SK-N-SH treated with all-trans-retinoic acid at 6 μM for 48 hours (cell line): ENCODE measurements at regions not wholly inside any gene's neighbourhood (a gene's known extent, or its start where the extent isn't known, plus 50 kb on each side); places are given as distances from the start of the nearest gene placed in this dataset.

ENCODE experiments used
- ATAC-seq: fragments of 200-7000 bp; cut with Tn5 transposase; 3 replicates; pipeline ENCODE4 v1.9.1; 2020; ENCODE audit warnings: mild to moderate bottlenecking, moderate library complexity
- ARNTL ChIP-seq: fragments of 450-650 bp; formaldehyde crosslinking; IDR thresholded peaks from 2 replicates; pipeline ENCODE4 v1.5.0; 2020; ENCODE audit warnings: low read depth, mild to moderate bottlenecking, moderate library complexity, borderline replicate concordance
- BACH2 ChIP-seq: fragments of 250-450 bp; sonication (Bioruptor Pico); IDR thresholded peaks from 2 replicates; pipeline ENCODE4 v1.9.0; 2021; ENCODE audit warnings: mild to moderate bottlenecking, borderline replicate concordance
- CSDC2 ChIP-seq: fragments of 250-450 bp; sonication (Bioruptor Pico); IDR thresholded peaks from 2 replicates; pipeline ENCODE4 v1.5.0; 2020; ENCODE audit warnings: mild to moderate bottlenecking, moderate library complexity
- ESRRG ChIP-seq: fragments of 250-450 bp; sonication (Bioruptor Pico); IDR thresholded peaks from 2 replicates; pipeline ENCODE4 v1.6.1; 2021; ENCODE audit warnings: mild to moderate bottlenecking
- GLIS3 ChIP-seq: fragments of 250-450 bp; sonication (Bioruptor Pico); IDR thresholded peaks from 2 replicates; pipeline ENCODE4 v1.5.0; 2020; ENCODE audit warnings: mild to moderate bottlenecking, moderate library complexity
- ISL1 ChIP-seq: fragments of 250-450 bp; sonication (Bioruptor Pico); IDR thresholded peaks from 2 replicates; pipeline ENCODE4 v2.1.2; 2022; ENCODE audit warnings: mild to moderate bottlenecking, moderate library complexity
- OSR1 ChIP-seq: fragments of 250-450 bp; sonication (Bioruptor Pico); IDR thresholded peaks from 2 replicates; pipeline ENCODE4 v1.8.0; 2022; ENCODE audit warnings: moderate library complexity, mild to moderate bottlenecking, inconsistent platforms
- PPARA ChIP-seq: fragments of 250-450 bp; sonication (Bioruptor Pico); IDR thresholded peaks from 2 replicates; pipeline ENCODE4 v1.5.0; 2020; ENCODE audit warnings: mild to moderate bottlenecking, borderline replicate concordance
- RARB ChIP-seq: fragments of 250-450 bp; sonication (Bioruptor Pico); IDR thresholded peaks from 2 replicates; pipeline ENCODE4 v1.8.0; 2021; ENCODE audit warnings: mild to moderate bottlenecking, moderate library complexity
- TCF4 ChIP-seq: fragments of 250-450 bp; sonication (Bioruptor Pico); IDR thresholded peaks from 2 replicates; pipeline ENCODE4 v1.8.0; 2021; ENCODE audit warnings: mild to moderate bottlenecking, moderate library complexity, borderline replicate concordance
- TOX ChIP-seq: fragments of 250-450 bp; sonication (Bioruptor Pico); IDR thresholded peaks from 2 replicates; pipeline ENCODE4 v1.8.0; 2021; ENCODE audit warnings: mild to moderate bottlenecking, moderate library complexity, borderline replicate concordance
- ZFP3 ChIP-seq: fragments of 250-450 bp; sonication (Bioruptor Pico); IDR thresholded peaks from 2 replicates; pipeline ENCODE4 v1.5.0; 2020; ENCODE audit warnings: mild to moderate bottlenecking, moderate library complexity
- ZFP30 ChIP-seq: fragments of 450-650 bp; formaldehyde crosslinking; IDR thresholded peaks from 2 replicates; pipeline ENCODE4 v1.5.0; 2022; ENCODE audit warnings: mild to moderate bottlenecking, moderate library complexity
- ZNF565 ChIP-seq: fragments of 450-650 bp; formaldehyde crosslinking; conservative IDR thresholded peaks from 2 replicates; pipeline ENCODE4 v1.5.0; 2020; ENCODE audit warnings: low read depth, mild to moderate bottlenecking, moderate library complexity
- ZNF8 ChIP-seq: fragments of 450-650 bp; formaldehyde crosslinking; IDR thresholded peaks from 2 replicates; pipeline ENCODE4 v1.5.0; 2020; ENCODE audit warnings: mild to moderate bottlenecking, moderate library complexity
- TF ChIP-seq, protein P1 (sequence below): fragments of 250-450 bp; sonication (Bioruptor Pico); IDR thresholded peaks from 2 replicates; pipeline ENCODE4 v1.5.1; 2021; ENCODE audit warnings: mild to moderate bottlenecking, moderate library complexity
- TF ChIP-seq, protein P2 (sequence below): fragments of 250-450 bp; sonication (Bioruptor Pico); IDR thresholded peaks from 2 replicates; pipeline ENCODE4 v1.5.1; 2020; ENCODE audit warnings: low read depth, mild to moderate bottlenecking, moderate library complexity
- TF ChIP-seq, protein P3 (sequence below): fragments of 250-450 bp; sonication (Bioruptor Pico); IDR thresholded peaks from 2 replicates; pipeline ENCODE4 v1.8.0; 2020; ENCODE audit warnings: mild to moderate bottlenecking, moderate library complexity, borderline replicate concordance
- TF ChIP-seq, protein P4 (sequence below): fragments of 250-450 bp; sonication (Bioruptor Pico); IDR thresholded peaks from 2 replicates; pipeline ENCODE4 v1.5.0; 2020; ENCODE audit warnings: mild to moderate bottlenecking, moderate library complexity

DNA sequence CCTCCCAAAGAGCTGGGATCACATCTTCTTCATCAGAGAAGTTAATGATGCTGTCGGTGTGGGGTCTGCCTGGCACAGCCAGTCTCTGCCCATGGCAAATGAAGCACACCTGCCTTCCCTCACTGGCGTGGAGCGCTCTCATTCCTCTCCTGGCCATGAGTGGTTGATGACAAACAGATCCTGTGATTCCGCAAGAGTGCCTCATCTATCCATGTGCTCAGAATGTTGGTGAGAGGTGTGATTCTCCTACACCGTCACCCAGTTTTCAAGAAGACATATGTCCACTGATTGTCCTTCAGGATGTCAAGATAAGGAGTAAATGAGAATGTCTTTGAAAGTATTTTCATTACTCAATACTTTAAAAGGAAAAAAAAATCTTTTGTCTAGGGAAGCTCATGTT, 97.5 kb upstream of the GGTLC1 start:
- ATAC-seq: no peak
- TF ChIP-seq TOX: no peak

DNA sequence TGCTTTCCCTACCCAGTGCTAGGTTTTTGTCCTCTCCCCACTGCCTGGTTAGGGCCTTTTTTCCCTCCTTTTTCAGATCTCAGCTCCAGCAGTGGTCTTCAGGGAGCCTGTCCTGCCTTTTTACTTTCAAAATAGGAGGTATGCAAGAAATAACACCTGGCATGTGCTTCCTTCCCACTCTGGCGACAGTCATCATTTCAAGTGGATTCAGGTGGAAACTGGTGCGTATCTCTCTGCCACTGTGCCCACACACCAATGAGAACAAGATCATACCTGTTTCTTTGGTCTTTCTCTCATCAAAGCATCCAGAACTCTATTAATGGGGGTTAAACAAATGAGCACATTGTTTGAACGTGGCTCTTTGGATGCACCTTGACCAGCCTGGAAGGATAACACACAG, 95.7 kb upstream of the GGTLC1 start:
- TF ChIP-seq OSR1 (no peak), ARNTL (CRISPR knock-in tag) (no peak), ZNF8 (CRISPR knock-in tag) (no peak), BACH2 (CRISPR knock-in tag) (no peak), GLIS3 (CRISPR knock-in tag) (no peak), TOX (no peak), TCF4 (CRISPR knock-in tag) (no peak), CSDC2 (CRISPR knock-in tag) (no peak), RARB (no peak), ZFP30 (CRISPR knock-in tag) (no peak)
- TF ChIP-seq, protein P1, sequence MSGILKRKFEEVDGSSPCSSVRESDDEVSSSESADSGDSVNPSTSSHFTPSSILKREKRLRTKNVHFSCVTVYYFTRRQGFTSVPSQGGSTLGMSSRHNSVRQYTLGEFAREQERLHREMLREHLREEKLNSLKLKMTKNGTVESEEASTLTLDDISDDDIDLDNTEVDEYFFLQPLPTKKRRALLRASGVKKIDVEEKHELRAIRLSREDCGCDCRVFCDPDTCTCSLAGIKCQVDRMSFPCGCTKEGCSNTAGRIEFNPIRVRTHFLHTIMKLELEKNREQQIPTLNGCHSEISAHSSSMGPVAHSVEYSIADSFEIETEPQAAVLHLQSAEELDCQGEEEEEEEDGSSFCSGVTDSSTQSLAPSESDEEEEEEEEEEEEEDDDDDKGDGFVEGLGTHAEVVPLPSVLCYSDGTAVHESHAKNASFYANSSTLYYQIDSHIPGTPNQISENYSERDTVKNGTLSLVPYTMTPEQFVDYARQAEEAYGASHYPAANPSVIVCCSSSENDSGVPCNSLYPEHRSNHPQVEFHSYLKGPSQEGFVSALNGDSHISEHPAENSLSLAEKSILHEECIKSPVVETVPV (CRISPR knock-in tag): no peak
- TF ChIP-seq, protein P2, sequence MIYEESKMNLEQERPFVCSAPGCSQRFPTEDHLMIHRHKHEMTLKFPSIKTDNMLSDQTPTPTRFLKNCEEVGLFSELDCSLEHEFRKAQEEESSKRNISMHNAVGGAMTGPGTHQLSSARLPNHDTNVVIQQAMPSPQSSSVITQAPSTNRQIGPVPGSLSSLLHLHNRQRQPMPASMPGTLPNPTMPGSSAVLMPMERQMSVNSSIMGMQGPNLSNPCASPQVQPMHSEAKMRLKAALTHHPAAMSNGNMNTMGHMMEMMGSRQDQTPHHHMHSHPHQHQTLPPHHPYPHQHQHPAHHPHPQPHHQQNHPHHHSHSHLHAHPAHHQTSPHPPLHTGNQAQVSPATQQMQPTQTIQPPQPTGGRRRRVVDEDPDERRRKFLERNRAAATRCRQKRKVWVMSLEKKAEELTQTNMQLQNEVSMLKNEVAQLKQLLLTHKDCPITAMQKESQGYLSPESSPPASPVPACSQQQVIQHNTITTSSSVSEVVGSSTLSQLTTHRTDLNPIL: no peak
- TF ChIP-seq, protein P3, sequence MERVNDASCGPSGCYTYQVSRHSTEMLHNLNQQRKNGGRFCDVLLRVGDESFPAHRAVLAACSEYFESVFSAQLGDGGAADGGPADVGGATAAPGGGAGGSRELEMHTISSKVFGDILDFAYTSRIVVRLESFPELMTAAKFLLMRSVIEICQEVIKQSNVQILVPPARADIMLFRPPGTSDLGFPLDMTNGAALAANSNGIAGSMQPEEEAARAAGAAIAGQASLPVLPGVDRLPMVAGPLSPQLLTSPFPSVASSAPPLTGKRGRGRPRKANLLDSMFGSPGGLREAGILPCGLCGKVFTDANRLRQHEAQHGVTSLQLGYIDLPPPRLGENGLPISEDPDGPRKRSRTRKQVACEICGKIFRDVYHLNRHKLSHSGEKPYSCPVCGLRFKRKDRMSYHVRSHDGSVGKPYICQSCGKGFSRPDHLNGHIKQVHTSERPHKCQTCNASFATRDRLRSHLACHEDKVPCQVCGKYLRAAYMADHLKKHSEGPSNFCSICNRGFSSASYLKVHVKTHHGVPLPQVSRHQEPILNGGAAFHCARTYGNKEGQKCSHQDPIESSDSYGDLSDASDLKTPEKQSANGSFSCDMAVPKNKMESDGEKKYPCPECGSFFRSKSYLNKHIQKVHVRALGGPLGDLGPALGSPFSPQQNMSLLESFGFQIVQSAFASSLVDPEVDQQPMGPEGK (CRISPR knock-in tag): no peak
- TF ChIP-seq, protein P4, sequence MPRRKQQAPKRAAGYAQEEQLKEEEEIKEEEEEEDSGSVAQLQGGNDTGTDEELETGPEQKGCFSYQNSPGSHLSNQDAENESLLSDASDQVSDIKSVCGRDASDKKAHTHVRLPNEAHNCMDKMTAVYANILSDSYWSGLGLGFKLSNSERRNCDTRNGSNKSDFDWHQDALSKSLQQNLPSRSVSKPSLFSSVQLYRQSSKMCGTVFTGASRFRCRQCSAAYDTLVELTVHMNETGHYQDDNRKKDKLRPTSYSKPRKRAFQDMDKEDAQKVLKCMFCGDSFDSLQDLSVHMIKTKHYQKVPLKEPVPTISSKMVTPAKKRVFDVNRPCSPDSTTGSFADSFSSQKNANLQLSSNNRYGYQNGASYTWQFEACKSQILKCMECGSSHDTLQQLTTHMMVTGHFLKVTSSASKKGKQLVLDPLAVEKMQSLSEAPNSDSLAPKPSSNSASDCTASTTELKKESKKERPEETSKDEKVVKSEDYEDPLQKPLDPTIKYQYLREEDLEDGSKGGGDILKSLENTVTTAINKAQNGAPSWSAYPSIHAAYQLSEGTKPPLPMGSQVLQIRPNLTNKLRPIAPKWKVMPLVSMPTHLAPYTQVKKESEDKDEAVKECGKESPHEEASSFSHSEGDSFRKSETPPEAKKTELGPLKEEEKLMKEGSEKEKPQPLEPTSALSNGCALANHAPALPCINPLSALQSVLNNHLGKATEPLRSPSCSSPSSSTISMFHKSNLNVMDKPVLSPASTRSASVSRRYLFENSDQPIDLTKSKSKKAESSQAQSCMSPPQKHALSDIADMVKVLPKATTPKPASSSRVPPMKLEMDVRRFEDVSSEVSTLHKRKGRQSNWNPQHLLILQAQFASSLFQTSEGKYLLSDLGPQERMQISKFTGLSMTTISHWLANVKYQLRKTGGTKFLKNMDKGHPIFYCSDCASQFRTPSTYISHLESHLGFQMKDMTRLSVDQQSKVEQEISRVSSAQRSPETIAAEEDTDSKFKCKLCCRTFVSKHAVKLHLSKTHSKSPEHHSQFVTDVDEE: no peak
- ATAC-seq: no peak

DNA sequence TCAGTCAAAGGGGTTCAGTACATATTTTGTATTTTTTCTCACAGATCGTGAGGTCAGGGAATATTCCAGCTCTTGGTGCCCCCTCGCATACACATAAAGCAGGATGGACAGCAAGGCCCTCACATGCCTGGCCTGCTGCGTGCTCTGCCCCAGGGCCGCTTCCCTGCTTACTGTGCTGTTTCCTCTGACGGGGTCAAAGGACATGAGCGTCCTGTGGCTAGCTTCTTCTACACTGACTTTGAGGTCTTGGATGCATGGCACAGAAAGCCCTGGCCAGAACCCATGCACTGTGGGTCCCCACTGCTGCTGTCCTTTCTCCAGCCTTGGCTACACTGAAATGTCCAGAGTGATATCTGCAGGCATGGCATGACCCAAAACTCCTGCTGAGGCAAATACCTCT, 92.5 kb upstream of the GGTLC1 start:
- TF ChIP-seq BACH2 (CRISPR knock-in tag) (no peak), TCF4 (CRISPR knock-in tag) (no peak), ZNF565 (no peak), GLIS3 (CRISPR knock-in tag) (no peak), ESRRG (no peak), ZNF8 (CRISPR knock-in tag) (no peak), ZFP3 (CRISPR knock-in tag) (no peak), CSDC2 (CRISPR knock-in tag) (no peak), ZFP30 (CRISPR knock-in tag) (no peak), ISL1 (no peak), TOX (no peak), PPARA (CRISPR knock-in tag) (no peak), ARNTL (CRISPR knock-in tag) (no peak), RARB (no peak)
- TF ChIP-seq, protein P1 (CRISPR knock-in tag): no peak
- TF ChIP-seq, protein P3 (CRISPR knock-in tag): no peak
- TF ChIP-seq, protein P2: no peak
- ATAC-seq: no peak
